K562 (cell line): ENCODE measurements at regions not wholly inside any gene's neighbourhood (a gene's known extent, or its start where the extent isn't known, plus 50 kb on each side); places are given as distances from the start of the nearest gene placed in this dataset.

Experiments
- ATAC-seq: fragments of 200-7000 bp; cut with Tn5 transposase; 3 replicates; pipeline ENCODE4 v1.9.1; 2020; ENCODE audit warnings: moderate library complexity
- BruUV-seq: library from RNA; stranded (reverse); fragments of 400-500 nt; replicated peaks from 2 replicates; lab custom pipeline; 2021; lab: Mats Ljungman, UMichigan
- CTCF ChIA-PET: fragments of 300-600 bp; formaldehyde crosslinking; extraction: SDS; loops from one replicate; lab custom pipeline; 2021; ENCODE audit warnings: low intra/inter-chr PET ratio; lab: Yijun Ruan, JAX
- POLR2A ChIA-PET: fragments of 300-600, 350-650 bp; sonication (Branson Sonifier 250); formaldehyde crosslinking; extraction: SDS; loops from one replicate; lab custom pipeline; 2021; ENCODE audit warnings: antibody characterized with exemption, inconsistent platforms; lab: Yijun Ruan, JAX
- DNase-seq, 4 experiments: peaks; one replicate each; pipeline versions ENCODE4 v3.0.0 to v3.0.0-alpha.2; 2011 to 2018; ENCODE audit warnings: low spot score in 3 of 4, mixed read lengths in 3 of 4; ENCODE audit errors: extremely low read depth in 1 of 4
- FAIRE-seq: peaks from 2 replicates; lab custom pipeline; 2011; peaks lifted over from hg19 to GRCh38; lab: Jason Lieb, UNC
- H2AFZ ChIP-seq: 2 replicates; pipeline ENCODE4 v1.6.0; 2011; ENCODE audit warnings: low read depth, low read length, control low read depth, inconsistent platforms
- H3K27ac ChIP-seq: fragments of 200-600 bp; 3 replicates; pipeline ENCODE4 v1.8.0; 2011; ENCODE audit warnings: low read depth, mild to moderate bottlenecking, control low read depth, inconsistent platforms, low read length, moderate library complexity, mixed read lengths; ENCODE audit errors: extremely low read depth
- H3K27me3 ChIP-seq, 2 experiments: fragments of 300-600 bp in 1 of 2; 2 replicates in 1 of 2; 3 replicates in 1 of 2; pipeline versions ENCODE4 v1.6.0 to v1.8.0; 2011; ENCODE audit warnings: inconsistent platforms in 2 of 2, low read length in 2 of 2, mild to moderate bottlenecking in 1 of 2, mixed read lengths in 1 of 2, moderate library complexity in 1 of 2; ENCODE audit not compliant: control insufficient read depth in 2 of 2, insufficient read depth in 2 of 2
- H3K36me3 ChIP-seq: fragments of 300-600 bp; 3 replicates; pipeline ENCODE4 v1.8.0; 2011; ENCODE audit warnings: mild to moderate bottlenecking, low read length, inconsistent platforms; ENCODE audit not compliant: control insufficient read depth, insufficient read depth
- H3K4me1 ChIP-seq, 2 experiments: fragments of 200-600 bp in 1 of 2; replicated peaks in 1 of 2; 2 replicates in 1 of 2; 3 replicates in 1 of 2; pipeline versions ENCODE4 v1.5.1 to v1.8.0; 2011; ENCODE audit warnings: inconsistent platforms in 2 of 2, low read length in 2 of 2, mild to moderate bottlenecking in 1 of 2, mixed read lengths in 1 of 2, moderate library complexity in 1 of 2; ENCODE audit not compliant: control insufficient read depth in 2 of 2, insufficient read depth in 2 of 2
- H3K4me2 ChIP-seq: 2 replicates; pipeline ENCODE4 v1.6.1; 2011; ENCODE audit warnings: low read length, control low read depth, inconsistent platforms, mixed read lengths; ENCODE audit not compliant: insufficient read depth
- H3K4me3 ChIP-seq: fragments of 200-600 bp; sonication (generic), shearing (Covaris generic); 2 replicates; pipeline ENCODE4 v1.5.1; 2016; ENCODE audit warnings: control low read depth, inconsistent platforms
- H3K79me2 ChIP-seq: fragments of 200-600 bp; 3 replicates; pipeline ENCODE4 v1.8.0; 2011; ENCODE audit warnings: low read length, inconsistent platforms; ENCODE audit not compliant: control insufficient read depth, insufficient read depth
- H3K9ac ChIP-seq, 2 experiments: 2 replicates each; pipeline versions ENCODE4 v1.6.0 to v1.6.1; 2011; ENCODE audit warnings: low read depth in 2 of 2, low read length in 2 of 2, control low read depth in 1 of 2, inconsistent platforms in 1 of 2, mild to moderate bottlenecking in 1 of 2, mixed read lengths in 1 of 2; ENCODE audit not compliant: insufficient read depth in 1 of 2
- H3K9me1 ChIP-seq: one replicate; pipeline ENCODE4 v1.6.0; 2011; ENCODE audit warnings: inconsistent platforms, mild to moderate bottlenecking, low read length, moderate library complexity; ENCODE audit not compliant: control insufficient read depth, insufficient read depth
- H3K9me3 ChIP-seq: replicated peaks from 2 replicates; pipeline ENCODE4 v1.5.1; 2011; ENCODE audit warnings: low read depth, low read length, inconsistent platforms; ENCODE audit not compliant: control insufficient read depth, insufficient read depth
- H4K20me1 ChIP-seq: replicated peaks from 2 replicates; pipeline ENCODE4 v1.6.1; 2011; ENCODE audit warnings: low read length, inconsistent platforms, mixed read lengths; ENCODE audit not compliant: control insufficient read depth, insufficient read depth
- CHD1 ChIP-seq: fragments of 200-600 bp; sonication (generic); IDR thresholded peaks from one replicate; pipeline ENCODE4 v1.6.1; 2012; ENCODE audit warnings: mild to moderate bottlenecking, moderate library complexity, low read length, inconsistent platforms
- GATAD2A ChIP-seq: fragments of 450-650 bp; IDR thresholded peaks from 2 replicates; pipeline ENCODE4 v1.6.1; 2017
- HDAC2 ChIP-seq: fragments of 450-650 bp; IDR thresholded peaks from 2 replicates; pipeline ENCODE4 v1.6.1; 2016; ENCODE audit warnings: mild to moderate bottlenecking
- IRF2 ChIP-seq: sonication (generic); formaldehyde crosslinking; IDR thresholded peaks from 2 replicates; pipeline ENCODE4 v1.8.1; 2022; ENCODE audit warnings: mild to moderate bottlenecking, missing genetic modification reagents
- KDM4B ChIP-seq, 2 experiments: fragments of 450-650 bp in 1 of 2; sonication (generic) in 1 of 2; IDR thresholded peaks; 2 replicates each; pipeline ENCODE4 v1.6.1; 2016 to 2017; ENCODE audit warnings: borderline replicate concordance in 2 of 2, antibody characterized with exemption in 1 of 2, low read depth in 1 of 2, mild to moderate bottlenecking in 1 of 2
- POLR2G ChIP-seq: fragments of 200-400 bp; formaldehyde crosslinking; IDR thresholded peaks from 2 replicates; pipeline ENCODE4 v1.6.1; 2017; ENCODE audit warnings: low read depth, mild to moderate bottlenecking, antibody characterized with exemption, low read length, moderate library complexity
- SNAPC5 ChIP-seq: fragments of 250-450 bp; sonication (Bioruptor Pico); IDR thresholded peaks from 2 replicates; pipeline ENCODE4 v1.8.0; 2021; ENCODE audit warnings: moderate library complexity, mild to moderate bottlenecking, inconsistent platforms
- YY1 ChIP-seq, 3 experiments: IDR thresholded peaks; 2 replicates each; pipeline ENCODE4 v1.6.1; 2011; ENCODE audit warnings: low read length in 2 of 3, mild to moderate bottlenecking in 2 of 3, moderate library complexity in 2 of 3, borderline replicate concordance in 1 of 3, control low read depth in 1 of 3, low read depth in 1 of 3; ENCODE audit not compliant: insufficient read depth in 3 of 3, insufficient replicate concordance in 2 of 3, control insufficient read depth in 1 of 3, insufficient read length in 1 of 3; ENCODE audit errors: extremely low read depth in 1 of 3
- ZBTB17 ChIP-seq: fragments of 450-650 bp; formaldehyde crosslinking; IDR thresholded peaks from 2 replicates; pipeline ENCODE4 v1.4.0; 2020; ENCODE audit warnings: mild to moderate bottlenecking
- ZEB2 ChIP-seq: fragments of 450-650 bp; IDR thresholded peaks from 2 replicates; pipeline ENCODE4 v1.6.1; 2016
- WGBS: fragments of 100-300 bp; shearing (Covaris generic); methylation state at CpG from one replicate; pipeline ENCODE4 v1.1.6; 2016; ENCODE audit warnings: low coverage, mixed read lengths; ENCODE audit not compliant: insufficient coverage; ENCODE audit errors: missing lambda C conversion rate; 5-methylcytosine and 5-hydroxymethylcytosine counted together
- in situ Hi-C: fragments of 300-500 bp; cut with MboI; formaldehyde crosslinking; loops from 4 replicates; pipeline ENCODE4 v1.15.0; 2018; ENCODE audit warnings: inconsistent platforms, mixed read lengths
- intact Hi-C: fragments of 100-400 bp; cut with micrococcal nuclease; formaldehyde crosslinking; loops from 2 replicates; pipeline ENCODE4 v1.14.2; 2022
- TF ChIP-seq, protein P1 (sequence below): fragments of 450-650 bp; IDR thresholded peaks from 2 replicates; pipeline ENCODE4 v1.6.1; 2016; ENCODE audit warnings: antibody characterized with exemption
- TF ChIP-seq, protein P2 (sequence below): sonication (generic); formaldehyde crosslinking; IDR thresholded peaks from 2 replicates; pipeline ENCODE4 v1.8.0; 2022; ENCODE audit warnings: mild to moderate bottlenecking, low read depth, missing genetic modification reagents
- TF ChIP-seq, protein P3 (sequence below): sonication (generic); formaldehyde crosslinking; IDR thresholded peaks from 2 replicates; pipeline ENCODE4 v1.8.1; 2022; ENCODE audit warnings: missing genetic modification reagents
- TF ChIP-seq, protein P4 (sequence below), 3 experiments: fragments of 200-800 bp in 1 of 3; sonication (Bioruptor generic) in 1 of 3; sonication (generic) in 1 of 3; formaldehyde crosslinking in 1 of 3; IDR thresholded peaks; 2 replicates each; pipeline versions ENCODE4 v1.6.1 to v1.8.0; 2016 to 2022; ENCODE audit warnings: mild to moderate bottlenecking in 2 of 3, missing compliant biosample characterization in 2 of 3, missing genetic modification characterization in 2 of 3, missing genetic modification reagents in 1 of 3
- TF ChIP-seq, protein P5 (sequence below): sonication (generic); formaldehyde crosslinking; IDR thresholded peaks from 2 replicates; pipeline ENCODE4 v1.8.1; 2023; ENCODE audit warnings: mild to moderate bottlenecking, missing genetic modification reagents

GRCh38 chr5:178787889-178788288 lies 57.4 kb upstream of the ZNF354A start:
- no peak for FAIRE-seq
- BruUV-seq, result no TSS peak
- WGBS, result 23% methylated on average over 8 of the region's 9 CpGs
- TF ChIP-seq ZBTB17 (CRISPR knock-in tag) (no peak), POLR2G (no peak), SNAPC5 (CRISPR knock-in tag) (no peak), IRF2 (CRISPR knock-in tag) (no peak), CHD1 (no peak), HDAC2 (no peak), GATAD2A (no peak), YY1 (IDR thresholded peaks at IDR 0.05; ENCODE audit: borderline replicate concordance in 1 of 3, control insufficient read depth in 1 of 3, extremely low read depth in 1 of 3, insufficient read depth in 3 of 3, insufficient read length in 1 of 3, insufficient replicate concordance in 2 of 3, low read depth in 1 of 3, low read length in 2 of 3) (no peak), KDM4B (IDR thresholded peaks at IDR 0.05; ENCODE audit: borderline replicate concordance in 2 of 2, low read depth in 1 of 2) (no peak), ZEB2 (no peak)
- TF ChIP-seq, protein P1, sequence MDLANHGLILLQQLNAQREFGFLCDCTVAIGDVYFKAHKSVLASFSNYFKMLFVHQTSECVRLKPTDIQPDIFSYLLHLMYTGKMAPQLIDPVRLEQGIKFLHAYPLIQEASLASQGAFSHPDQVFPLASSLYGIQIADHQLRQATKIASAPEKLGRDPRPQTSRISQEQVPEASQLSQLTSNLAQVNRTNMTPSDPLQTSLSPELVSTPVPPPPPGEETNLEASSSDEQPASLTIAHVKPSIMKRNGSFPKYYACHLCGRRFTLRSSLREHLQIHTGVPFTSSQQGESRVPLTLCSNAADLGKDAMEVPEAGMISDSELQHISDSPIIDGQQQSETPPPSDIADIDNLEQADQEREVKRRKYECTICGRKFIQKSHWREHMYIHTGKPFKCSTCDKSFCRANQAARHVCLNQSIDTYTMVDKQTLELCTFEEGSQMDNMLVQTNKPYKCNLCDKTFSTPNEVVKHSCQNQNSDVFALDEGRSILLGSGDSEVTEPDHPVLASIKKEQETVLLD, result no peak
- TF ChIP-seq, protein P2, sequence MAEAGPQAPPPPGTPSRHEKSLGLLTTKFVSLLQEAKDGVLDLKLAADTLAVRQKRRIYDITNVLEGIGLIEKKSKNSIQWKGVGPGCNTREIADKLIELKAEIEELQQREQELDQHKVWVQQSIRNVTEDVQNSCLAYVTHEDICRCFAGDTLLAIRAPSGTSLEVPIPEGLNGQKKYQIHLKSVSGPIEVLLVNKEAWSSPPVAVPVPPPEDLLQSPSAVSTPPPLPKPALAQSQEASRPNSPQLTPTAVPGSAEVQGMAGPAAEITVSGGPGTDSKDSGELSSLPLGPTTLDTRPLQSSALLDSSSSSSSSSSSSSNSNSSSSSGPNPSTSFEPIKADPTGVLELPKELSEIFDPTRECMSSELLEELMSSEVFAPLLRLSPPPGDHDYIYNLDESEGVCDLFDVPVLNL (CRISPR knock-in tag), result no peak
- TF ChIP-seq, protein P3, sequence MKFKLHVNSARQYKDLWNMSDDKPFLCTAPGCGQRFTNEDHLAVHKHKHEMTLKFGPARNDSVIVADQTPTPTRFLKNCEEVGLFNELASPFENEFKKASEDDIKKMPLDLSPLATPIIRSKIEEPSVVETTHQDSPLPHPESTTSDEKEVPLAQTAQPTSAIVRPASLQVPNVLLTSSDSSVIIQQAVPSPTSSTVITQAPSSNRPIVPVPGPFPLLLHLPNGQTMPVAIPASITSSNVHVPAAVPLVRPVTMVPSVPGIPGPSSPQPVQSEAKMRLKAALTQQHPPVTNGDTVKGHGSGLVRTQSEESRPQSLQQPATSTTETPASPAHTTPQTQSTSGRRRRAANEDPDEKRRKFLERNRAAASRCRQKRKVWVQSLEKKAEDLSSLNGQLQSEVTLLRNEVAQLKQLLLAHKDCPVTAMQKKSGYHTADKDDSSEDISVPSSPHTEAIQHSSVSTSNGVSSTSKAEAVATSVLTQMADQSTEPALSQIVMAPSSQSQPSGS, result no peak
- TF ChIP-seq, protein P4, sequence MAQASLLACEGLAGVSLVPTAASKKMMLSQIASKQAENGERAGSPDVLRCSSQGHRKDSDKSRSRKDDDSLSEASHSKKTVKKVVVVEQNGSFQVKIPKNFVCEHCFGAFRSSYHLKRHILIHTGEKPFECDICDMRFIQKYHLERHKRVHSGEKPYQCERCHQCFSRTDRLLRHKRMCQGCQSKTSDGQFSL (CRISPR knock-in tag; IDR thresholded peaks at IDR 0.05), result no peak
- TF ChIP-seq, protein P4 (tag; IDR thresholded peaks at IDR 0.05), result no peak
- TF ChIP-seq, protein P5, sequence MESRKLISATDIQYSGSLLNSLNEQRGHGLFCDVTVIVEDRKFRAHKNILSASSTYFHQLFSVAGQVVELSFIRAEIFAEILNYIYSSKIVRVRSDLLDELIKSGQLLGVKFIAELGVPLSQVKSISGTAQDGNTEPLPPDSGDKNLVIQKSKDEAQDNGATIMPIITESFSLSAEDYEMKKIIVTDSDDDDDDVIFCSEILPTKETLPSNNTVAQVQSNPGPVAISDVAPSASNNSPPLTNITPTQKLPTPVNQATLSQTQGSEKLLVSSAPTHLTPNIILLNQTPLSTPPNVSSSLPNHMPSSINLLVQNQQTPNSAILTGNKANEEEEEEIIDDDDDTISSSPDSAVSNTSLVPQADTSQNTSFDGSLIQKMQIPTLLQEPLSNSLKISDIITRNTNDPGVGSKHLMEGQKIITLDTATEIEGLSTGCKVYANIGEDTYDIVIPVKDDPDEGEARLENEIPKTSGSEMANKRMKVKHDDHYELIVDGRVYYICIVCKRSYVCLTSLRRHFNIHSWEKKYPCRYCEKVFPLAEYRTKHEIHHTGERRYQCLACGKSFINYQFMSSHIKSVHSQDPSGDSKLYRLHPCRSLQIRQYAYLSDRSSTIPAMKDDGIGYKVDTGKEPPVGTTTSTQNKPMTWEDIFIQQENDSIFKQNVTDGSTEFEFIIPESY (CRISPR knock-in tag), result no peak

More at GRCh38 chr5:178787889-178788288, 57.4 kb upstream of the ZNF354A start:
- CTCF ChIA-PET, result no interaction called here
- no peak overlapping the region for H3K27ac ChIP-seq
- intact Hi-C loops (no loop called here), in situ Hi-C loops (no loop called here)
- no peaks in the 10 kb centered on the region; a peak in 1 of 5 replicates for H3K27me3 ChIP-seq
- no peak overlapping the region for H3K9ac ChIP-seq
- no peak overlapping the region for H3K4me2 ChIP-seq
- ATAC-seq (no peak), DNase-seq (no peak)
- H3K79me2 ChIP-seq, result no peaks in the 10 kb centered on the region
- no peak overlapping the region for H3K4me3 ChIP-seq
- peaks cover 0 to 12% of the 10 kb centered on the region in 2 experiments; a peak in 3 of 5 replicates for H3K4me1 ChIP-seq
- H4K20me1 ChIP-seq, result no peaks in the 10 kb centered on the region
- H3K9me1 ChIP-seq, result no peaks in the 10 kb centered on the region
- POLR2A ChIA-PET, result interaction anchor here (0.9 kb wide), 1 partner anchor 12 kb away, joined by 3 read pairs; no protein-coding TSS in a partner anchor
- H2AFZ ChIP-seq, result no peak overlapping the region
- no peaks in the 10 kb centered on the region for H3K9me3 ChIP-seq
- peaks cover 3% of the 10 kb centered on the region; the same call in 2 of the 3 replicates for H3K36me3 ChIP-seq
